Esophagus mucosa (tissue), 1 donor: ENCODE measurements at regions not wholly inside any gene's neighbourhood (a gene's known extent, or its start where the extent isn't known, plus 50 kb on each side); places are given as distances from the start of the nearest gene placed in this dataset.
"Not testable (repeated sequence)": the region's sequence is repeated elsewhere in the genome, so short reads cannot be mapped to it uniquely, and the experiment has no call there.

ENCODE experiments used
- ATAC-seq: fragments of 200-7000 bp; cut with Tn5 transposase; one replicate; pipeline ENCODE4 v1.9.1; 2020
- donor health status: DM: yes; HTN: yes; CAD: no.

DNA sequence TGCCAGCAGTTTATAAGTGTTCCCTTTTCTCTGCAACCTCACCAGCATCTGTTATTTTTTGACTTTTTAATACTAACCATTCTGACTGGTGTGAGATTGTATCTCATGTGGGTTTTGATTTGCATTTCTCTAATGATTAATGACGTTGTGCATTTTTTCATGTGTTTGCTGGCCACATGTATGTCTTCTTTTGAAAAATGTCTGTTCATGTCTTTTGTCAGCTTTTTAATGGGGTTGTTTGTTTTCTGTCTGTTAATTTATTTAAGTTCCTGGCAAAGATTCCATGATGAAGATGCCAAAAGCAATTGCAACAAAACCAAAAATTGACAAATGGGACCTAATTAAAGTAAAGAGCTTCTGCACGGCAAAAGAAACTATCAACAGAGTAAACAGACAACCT, 137.2 kb upstream of the JCAD start:
- ATAC-seq: not testable (repeated sequence)

DNA sequence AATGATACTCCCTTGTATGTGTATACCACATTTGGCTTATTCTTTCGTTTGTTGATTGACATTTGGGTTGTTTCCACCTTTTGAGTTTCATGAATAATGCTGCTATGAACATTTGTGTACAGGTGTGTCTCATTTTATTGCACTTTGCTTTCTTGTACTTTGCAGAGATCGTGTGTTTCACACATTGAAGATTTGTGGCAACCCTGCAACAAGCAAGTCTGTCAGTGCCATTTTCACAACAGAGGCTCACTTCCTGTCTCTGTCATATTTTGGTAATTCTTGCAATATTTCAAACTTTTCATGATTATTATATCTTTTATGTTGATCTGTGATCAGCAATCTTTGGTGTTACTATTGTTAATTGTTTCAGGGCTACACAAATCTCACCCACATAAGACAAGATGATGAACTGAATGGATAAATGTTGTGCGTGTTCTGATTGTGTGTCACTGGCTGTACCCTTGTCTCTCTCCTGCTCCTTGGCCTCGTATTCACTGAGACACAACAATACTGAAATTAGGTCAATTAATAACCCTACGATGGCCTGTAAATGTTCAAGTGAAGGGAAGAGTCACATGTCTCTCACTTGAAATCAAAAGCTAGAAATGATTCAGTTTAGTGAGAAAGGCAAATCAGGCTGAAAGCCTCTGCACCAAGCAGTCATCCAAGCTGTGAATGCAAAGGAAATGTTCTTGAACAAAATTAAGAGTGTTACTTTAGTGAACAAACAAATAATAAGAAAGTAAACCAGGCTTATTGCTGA, 133.6 kb upstream of the JCAD start:
- no peak for ATAC-seq

DNA sequence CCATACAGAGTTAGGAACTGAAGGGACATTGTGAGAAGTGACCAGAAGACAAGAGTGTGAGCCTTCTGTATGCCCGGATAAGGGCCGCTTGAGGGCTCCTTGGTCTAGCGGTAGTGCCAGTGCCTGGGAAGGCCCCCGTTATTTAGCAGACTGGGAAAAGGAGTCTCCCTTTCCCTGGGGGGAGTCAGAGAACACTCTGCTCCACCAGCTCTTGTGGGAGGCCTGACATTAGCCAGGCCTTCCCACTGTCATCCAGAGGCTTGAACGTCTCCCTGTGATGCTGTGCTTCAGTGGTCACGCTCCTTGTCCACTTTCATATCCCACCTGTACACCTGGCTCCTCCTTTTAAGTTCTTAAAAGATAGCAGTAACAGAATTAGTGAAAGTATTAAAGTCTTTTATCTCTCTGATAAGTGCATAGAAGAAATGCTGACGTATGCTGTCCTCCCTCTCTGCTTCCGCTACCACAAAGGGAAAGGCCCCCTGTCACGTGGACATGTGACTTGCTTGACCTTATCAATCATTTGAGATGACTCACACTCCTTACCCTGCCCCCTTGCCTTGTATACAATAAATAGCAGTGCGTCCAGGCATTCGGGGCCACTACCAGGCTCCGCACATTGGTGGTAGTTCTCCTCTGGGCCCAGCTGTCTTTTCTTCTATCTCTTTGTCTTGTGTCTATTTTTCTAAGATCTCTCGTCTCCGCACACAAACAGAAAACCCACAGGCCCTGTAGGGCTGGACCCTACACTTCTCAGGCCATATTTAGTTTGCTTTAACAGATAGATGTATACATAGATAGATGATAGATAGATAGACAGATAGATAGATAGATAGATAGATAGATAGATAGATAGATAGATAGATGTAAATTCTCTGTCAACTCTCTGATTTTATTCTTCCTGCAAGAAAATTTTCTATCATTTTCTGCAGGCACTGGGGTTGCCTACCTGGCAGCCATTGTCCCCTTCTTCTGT, 131.5 kb upstream of the JCAD start:
- no peak for ATAC-seq

DNA sequence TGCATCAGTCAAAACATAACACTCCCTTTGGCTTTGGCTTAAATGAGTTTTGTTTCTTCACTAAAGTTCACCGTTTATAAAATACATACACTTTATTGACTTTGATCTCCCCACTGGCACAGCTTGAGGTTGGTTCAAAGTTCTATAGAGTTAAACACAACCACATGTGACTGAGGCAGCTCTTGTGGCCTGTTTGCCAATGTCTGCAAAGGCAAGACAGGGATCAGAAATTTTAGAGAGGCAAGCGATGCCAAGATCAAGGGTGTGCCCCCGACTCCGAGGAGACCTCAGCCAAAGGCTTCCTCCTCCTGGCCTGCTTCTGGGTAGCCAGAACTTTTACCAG, 129.8 kb upstream of the JCAD start:
- ATAC-seq: no peak

DNA sequence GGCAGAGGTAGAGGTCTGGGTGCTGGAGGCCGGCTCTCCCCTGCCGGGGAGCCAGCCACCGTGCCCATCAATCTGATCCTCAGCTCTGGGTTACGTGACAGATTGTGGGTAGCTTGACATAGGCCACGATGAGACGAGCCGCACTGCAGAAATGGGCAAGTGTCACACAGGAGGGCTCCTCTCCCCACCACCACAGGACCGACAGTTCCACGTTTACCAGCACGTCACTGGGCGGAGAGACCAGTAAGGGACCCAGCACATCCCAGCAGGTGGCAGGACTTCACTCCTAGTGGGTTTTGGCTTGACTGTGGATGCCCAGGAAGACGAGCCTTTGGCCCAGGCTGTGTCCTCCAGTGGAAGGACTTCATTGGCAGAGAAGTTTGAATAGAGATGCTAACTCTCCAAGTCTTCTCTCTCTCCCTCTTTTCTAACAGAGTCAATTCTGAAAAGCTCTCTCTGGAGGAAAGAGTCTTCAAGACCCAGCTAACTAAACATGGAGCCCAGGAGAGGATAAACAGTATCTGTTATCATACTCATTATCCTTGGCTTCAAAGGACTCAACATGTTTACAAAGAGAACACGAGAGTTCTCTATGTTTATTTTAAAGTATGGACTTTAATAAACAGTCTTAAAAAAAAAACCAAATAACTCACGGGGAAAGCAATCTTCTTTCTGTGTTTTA, 129.3 kb upstream of the JCAD start:
- ATAC-seq: no peak

DNA sequence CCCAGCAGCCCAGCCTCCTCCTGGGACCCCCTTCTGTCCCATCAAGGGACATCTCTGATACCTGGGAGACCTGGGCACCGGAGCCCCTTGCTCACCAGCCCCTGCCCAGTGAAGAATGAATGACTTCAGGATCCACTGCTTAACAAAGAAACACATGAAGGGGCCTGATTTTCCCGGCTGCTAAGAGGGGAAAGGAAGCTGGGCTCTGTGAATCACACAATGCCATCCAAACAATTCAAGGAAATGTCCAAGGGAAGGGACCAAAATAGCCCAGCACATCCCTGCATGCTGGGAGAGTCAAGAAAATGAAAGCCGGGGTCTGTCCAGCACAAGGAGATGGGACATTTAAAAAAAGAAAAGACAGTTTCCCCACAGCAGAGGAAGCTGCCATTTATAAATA, 128.7 kb upstream of the JCAD start:
- ATAC-seq: no peak

DNA sequence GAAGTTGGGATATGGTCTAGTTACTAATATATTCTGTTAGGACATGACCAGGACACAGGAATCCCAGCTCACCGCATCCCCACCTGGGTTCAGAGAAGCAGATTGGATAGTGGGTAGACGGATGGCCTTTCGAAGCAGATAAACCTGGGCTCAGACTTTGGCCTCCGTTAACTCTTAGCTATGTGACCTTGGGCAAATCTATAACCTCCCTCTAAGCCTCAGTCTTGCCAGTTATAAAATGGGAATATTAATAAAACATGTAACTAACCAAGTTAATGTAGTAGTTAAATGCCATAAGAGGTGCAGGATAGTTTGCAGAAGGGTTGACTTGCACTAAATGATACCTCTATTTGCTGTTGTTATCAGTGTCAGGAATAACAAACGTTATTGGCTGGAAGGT, 127.6 kb upstream of the JCAD start:
- no peak for ATAC-seq

DNA sequence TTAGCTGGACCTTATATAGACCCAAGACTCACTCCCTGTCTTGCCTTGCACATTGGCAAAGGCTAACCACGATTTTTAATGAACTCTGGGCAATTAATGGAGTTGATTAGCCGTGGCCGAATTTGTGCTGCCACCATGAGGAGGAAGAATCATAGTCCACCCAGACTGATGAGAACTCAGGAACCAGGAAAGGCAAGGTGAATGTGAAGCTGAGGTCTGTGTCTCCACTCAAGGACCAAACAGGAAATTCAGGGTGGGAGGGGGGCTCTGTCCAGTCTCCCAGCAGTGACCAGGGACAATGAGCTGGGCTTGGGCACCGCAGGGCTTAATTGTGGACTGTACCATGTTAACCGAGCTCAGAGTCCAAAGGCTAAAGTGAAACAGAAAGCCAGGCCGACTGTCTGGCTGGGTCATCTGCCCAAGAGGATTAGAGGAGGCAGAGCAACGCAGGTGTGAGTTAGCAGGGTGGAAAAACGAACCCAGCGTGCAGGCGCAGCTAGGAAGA, 127.0 kb upstream of the JCAD start:
- peak; percentile 24 for ATAC-seq

DNA sequence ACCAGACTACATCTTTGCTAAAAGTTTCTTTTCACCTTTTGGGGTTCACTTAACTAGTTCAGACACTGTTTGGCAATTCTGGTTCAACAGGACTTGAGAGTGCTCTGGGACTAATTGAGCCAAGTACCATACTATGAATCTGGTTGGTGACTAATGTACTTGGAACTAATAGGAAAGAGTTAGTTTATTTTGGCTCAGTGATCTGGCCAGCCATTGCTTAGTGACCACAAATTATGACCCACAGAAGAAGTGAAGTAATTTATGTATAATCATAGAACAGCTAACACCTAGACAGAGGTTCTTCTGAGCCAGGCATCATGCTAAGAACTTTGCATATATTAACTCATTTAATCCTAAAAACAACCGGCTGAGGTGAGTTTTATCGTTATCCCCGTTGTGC, 126.5 kb upstream of the JCAD start:
- ATAC-seq: peak; percentile 84

DNA sequence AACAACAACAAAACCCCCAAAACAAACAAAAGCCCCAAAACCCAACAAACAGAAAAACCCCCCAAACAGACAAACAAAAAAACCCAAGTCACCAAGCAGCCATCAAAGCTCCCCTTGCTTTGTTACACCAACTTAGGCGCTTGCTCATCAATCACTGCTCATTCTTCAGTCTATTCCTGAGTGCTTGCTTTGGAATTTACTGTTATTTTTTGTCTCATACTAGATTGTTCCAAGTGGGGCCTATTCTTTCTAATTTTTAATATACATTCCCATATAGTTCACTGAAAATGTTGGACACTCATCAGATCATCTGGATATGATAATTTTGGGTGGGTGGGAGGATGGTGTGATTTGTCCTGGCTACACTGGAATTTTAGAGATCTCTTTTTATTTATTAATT, 126.0 kb upstream of the JCAD start:
- ATAC-seq: no peak

DNA sequence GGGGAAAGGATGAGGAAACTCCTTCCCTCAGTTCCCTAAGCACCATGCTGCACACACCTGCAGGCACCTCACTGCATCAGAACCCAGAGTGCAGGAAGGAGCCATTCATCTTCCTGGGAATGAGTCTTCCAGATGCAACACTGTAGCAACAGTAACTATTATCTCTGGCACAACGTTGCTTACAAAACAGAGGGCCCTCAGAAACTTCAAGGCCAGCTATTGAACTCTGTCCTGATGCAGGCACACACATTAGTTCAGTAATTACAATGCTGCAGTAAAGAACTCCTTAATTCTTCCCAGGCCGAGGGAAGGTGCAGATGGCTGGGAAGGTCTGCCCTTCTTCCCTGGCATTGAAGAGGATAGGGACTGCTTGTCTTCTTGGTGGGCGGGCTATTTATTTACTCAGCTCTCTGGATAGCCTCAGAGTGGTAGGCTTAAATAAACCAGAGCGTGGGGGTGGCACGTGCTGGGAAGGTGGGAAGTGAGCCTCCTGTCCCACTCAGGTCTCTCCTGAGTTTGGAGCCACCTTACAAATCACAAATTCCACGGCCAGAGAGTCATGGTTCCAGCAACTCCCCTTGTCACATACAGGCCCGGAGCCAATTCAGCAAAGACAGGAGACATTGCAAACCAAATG, 125.1 kb upstream of the JCAD start:
- ATAC-seq: no peak

DNA sequence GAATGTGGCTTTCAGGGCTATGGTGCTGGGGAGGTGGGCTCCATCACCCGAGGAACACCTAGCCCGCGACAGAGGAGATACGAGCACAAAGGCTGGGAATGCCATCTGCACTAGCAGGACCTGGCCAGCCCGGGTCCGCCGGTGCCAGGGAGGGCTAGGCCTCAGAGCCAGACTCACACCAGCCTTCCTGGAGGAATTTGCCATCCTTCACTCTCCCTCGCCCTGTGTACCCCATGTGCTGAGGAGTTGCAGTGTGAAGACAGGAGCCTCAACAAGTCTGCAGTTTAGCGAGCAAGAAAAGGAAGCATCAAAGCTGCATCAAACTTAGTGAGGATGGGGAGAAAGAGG, 123.6 kb upstream of the JCAD start:
- peak; percentile 17 for ATAC-seq

DNA sequence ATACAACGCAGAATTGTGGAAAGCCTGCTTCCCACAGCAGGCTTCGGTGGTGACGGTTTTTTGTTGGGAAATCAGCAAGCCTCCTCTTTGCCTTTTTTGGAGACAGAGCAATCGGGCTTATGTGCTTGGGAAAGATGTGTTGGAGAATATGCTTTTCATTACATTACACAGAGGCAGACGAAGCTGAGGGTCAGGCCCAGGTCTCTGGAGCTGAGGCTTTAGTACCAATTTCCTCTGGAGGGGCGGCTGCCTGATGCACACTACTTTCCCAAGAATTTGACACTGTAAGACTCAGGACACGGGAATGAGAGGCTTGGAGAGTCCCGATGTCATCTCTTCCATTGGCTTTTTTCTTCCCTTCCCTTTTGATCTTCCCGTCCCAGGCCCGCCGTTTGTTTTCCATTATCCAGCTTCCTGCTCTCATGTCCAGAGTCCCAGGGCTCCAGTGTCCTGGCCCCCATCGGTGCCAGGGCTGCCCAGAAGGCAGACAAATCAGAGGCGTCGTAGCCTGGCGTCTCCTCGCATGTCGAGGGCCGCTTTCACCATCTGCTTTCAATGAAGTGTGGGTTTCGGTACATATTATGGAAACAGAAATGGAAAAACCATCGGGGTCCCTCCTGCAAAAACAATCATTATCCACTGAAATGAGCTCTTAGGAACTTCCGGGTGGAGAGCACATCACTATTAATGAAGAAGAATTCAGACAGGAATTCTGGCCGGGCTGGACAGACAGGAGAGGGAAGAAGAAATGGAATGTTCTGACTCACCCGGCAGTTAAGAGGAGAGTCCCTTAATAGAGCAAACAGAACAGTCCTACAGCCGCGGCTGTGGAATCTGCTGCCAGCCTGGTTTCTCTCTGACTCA, 123.0 kb upstream of the JCAD start:
- ATAC-seq: peak; percentile 44

DNA sequence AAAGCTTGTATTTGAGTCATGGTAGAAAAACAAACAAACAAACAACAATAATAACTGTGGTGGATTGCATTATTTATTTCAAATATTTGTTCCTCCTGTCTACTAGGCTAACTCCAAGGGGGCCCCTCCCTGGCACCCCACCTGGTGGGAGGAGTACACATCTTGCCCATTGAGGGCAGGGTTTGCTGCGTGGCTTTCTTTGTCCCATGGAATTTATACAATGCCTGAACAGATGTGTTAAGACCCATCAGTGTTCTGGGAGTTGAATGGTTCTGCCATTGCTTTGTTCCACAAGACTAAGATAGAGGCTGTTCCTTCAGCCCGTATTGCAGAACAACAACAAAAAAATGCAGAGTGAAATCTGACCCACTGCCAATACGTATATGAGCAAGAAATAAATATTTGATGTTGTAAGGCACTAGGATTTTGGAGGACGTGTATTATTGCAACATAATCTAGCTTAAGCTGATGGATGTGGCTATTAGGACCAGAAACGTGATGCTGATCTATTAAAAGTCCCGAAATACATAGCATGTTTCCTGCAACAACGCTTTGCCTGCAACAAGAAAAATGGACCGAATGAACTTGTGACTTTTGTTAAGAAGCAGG, 119.1 kb upstream of the JCAD start:
- ATAC-seq: no peak

DNA sequence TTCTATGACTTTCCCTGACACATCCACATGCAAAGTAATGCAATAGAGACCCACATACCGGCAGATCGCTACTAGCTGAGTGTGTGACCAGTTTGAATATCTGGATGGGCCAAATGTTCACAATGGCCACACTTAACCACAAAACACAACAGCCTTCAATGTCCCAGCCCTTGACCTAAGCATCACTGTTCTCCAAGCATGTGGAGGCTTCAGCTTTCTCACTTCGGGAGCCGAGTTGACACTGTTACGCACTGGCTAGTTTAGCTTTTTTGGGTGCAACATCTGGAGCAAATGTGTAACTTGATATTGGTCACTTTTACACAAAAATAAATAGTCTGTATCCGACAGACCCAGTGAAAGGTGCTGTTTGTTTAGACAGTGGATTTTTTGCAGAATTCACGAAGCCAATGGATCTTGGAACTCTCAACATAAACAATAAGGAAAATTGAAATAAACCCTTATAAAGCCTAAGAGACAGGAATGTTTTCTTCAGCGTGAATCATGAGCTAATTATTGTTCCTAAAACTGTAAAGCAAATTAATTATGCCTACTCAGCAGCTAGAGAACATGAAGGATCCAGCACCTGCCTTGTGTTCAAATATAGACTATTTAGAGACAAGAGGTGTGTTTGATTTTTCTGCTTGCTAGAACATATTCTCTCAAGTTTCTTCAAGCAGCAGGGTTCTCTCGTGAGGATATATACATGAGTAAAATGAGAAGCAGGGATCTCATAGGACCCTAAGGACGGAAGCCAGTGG, 117.6 kb upstream of the JCAD start:
- ATAC-seq: no peak

DNA sequence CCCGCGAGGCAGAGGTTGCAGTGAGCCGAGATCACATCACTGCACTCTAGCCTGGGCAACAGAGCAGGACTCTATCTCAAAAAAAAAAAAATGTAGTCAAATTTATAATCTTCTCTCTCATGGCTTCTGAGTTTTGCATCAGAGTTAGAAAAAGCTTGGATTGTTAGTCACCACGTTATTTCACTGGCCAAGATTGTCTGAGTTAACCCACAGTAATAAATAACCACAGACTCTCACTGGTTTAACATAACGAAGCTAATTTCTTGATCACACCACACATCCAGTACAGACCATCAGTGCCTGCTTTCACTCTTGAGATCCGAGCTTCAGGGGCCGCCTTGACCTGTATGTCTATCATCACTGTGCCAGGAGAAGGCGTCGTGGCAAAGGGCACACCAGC, 116.8 kb upstream of the JCAD start:
- no peak for ATAC-seq

DNA sequence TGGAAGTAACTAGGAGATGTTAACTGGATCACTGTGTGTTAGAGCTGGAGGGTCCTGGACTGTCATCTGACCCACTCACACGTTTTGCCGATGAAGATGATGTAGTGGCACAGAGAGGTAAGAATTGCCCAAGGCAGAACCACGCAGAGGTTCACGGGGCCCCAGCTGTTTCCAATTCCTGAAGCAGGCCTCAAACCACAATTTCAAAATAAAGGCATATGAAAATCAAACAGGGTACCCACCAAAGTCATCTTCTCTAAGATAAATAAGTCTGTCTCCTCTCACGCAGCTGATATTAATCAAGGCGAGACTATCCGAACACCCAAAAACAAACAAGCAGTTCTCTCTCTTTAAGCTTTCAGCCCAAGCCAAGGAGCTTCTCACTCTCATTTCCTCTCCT, 113.3 kb upstream of the JCAD start:
- ATAC-seq: no peak

DNA sequence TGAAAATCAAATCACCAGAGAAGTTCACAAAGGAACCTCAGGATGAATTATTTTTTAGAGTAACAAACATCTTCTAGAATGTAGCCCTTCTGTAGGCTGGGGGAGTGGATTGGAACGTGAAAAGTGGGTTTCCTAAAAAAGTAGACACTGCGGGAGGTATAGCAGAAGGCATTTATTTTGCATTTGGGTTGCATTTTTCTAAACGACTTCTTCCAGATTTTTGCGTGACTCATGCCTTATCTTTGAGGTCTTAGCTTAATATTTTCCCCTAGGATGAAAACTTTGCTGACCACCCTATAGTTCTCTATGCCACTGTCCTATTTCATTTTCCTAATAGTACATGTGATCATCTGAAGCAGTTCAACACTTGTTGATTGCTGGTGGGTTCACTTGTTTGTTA, 112.7 kb upstream of the JCAD start:
- ATAC-seq: no peak

DNA sequence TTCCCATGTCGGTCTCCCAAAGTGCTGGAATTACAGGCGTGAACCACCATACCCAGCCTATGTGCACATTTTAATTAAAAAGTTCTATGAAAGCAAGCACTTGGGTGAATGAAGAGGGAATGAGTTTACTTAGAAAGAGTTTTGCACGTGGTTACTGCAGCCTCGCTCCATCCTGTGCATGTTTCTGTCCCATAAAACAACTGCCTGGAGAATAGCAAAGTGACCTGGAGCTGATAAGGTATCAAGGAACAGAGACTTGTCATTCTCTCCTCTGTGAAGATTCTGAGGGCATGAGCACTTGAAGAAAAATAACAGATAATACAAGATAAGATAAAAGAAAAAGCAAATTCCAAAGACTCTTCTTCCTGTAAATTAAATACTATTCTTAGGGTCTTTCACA, 112.2 kb upstream of the JCAD start:
- ATAC-seq: no peak

DNA sequence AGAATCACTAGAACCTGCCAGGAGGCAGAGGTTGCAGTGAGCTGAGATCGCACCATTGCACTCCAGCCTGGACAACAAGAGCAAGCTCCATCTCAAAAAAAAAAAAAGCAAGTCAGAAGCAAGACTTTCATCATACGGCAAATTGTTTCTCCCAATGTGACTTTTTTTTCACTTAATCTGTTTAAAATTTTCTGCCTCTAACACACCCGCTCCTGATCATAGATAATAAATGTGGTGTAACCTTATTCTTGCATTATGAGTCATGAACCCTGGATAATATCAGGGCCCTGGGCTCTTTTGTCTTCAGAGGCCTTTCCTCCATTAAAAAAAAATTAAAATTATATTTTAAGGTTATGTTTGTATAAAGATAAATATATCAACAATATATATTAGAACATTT, 111.4 kb upstream of the JCAD start:
- ATAC-seq: no peak

DNA sequence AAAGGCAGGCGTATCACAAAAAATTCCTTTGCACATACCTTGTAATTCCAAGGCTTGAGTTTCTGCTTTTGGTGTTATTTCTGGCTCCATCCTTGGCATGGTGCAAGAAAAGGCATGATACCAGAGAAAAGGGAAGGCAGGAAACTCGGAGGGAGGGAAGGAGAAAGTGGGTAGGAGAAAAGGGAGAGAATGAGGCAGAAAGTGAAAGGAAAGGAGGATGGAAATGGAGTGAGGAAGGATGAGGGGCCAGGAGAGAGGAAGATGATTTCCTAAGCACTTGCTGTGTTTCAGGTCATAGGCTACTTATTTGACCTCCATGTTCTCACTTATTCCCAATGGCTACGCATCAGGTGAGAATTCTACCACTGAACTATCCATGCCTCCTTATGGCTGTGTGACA, 110.8 kb upstream of the JCAD start:
- no peak for ATAC-seq
